Transverse colon (tissue), 4 donors: ENCODE measurements at regions not wholly inside any gene's neighbourhood (a gene's known extent, or its start where the extent isn't known, plus 50 kb on each side); places are given as distances from the start of the nearest gene placed in this dataset.

ENCODE experiments used
- DNase-seq: peaks from one replicate; pipeline ENCODE4 v3.0.0-alpha.2; 2019
- H3K27ac ChIP-seq, 4 donors: fragments of 200-600 bp; sonication (generic); 2 replicates each; pipeline ENCODE4 v1.5.1; 2016 to 2018; ENCODE audit warnings: inconsistent platforms in 4 of 4
- H3K27me3 ChIP-seq: fragments of 200-600 bp; sonication (generic); 2 replicates; pipeline ENCODE4 v1.5.1; 2017; ENCODE audit warnings: inconsistent platforms
- H3K36me3 ChIP-seq, 4 donors: fragments of 200-600 bp; sonication (generic); 2 replicates each; pipeline ENCODE4 v1.5.1; 2017 to 2019; ENCODE audit warnings: inconsistent platforms in 4 of 4
- H3K4me1 ChIP-seq, 4 donors: fragments of 200-600 bp; sonication (generic); 2 replicates each; pipeline ENCODE4 v1.5.1; 2017 to 2020; ENCODE audit warnings: inconsistent platforms in 4 of 4
- H3K4me3 ChIP-seq, 4 donors: fragments of 200-600 bp; sonication (generic); 1 replicate in 1 of 4; 2 replicates in 3 of 4; pipeline versions ENCODE4 v1.5.1 to v1.6.1; 2017 to 2019; ENCODE audit warnings: inconsistent platforms in 4 of 4
- H3K9me3 ChIP-seq, 2 donors: fragments of 200-600 bp; sonication (generic); 2 replicates each; pipeline ENCODE4 v1.5.1; 2017 to 2019; ENCODE audit warnings: inconsistent platforms in 2 of 2
- CTCF ChIP-seq, 5 experiments: fragments of 200-600 bp in 3 of 5; fragments of 450-650 bp in 2 of 5; sonication (generic) in 3 of 5; IDR thresholded peaks; 1 replicate in 2 of 5; 2 replicates in 3 of 5; pipeline ENCODE4 v1.5.1; 2016 to 2017; ENCODE audit warnings: antibody characterized with exemption in 5 of 5, inconsistent platforms in 3 of 5, mild to moderate bottlenecking in 2 of 5, moderate library complexity in 1 of 5
- EP300 ChIP-seq: sonication (generic); formaldehyde crosslinking; IDR thresholded peaks from one replicate; pipeline ENCODE4 v1.6.1; 2017; ENCODE audit warnings: antibody characterized with exemption, low read depth
- POLR2A ChIP-seq: fragments of 450-650 bp; IDR thresholded peaks from one replicate; pipeline ENCODE4 v1.6.1; 2016; ENCODE audit warnings: antibody characterized with exemption, mild to moderate bottlenecking, moderate library complexity
- POLR2AphosphoS5 ChIP-seq, 3 donors: sonication (generic); formaldehyde crosslinking; IDR thresholded peaks; one replicate each; pipeline ENCODE4 v1.6.1; 2016; ENCODE audit warnings: antibody characterized with exemption in 3 of 3
- WGBS, 2 donors: methylation state at CpG; one replicate each; pipeline ENCODE4 v1.1.5; 2018; ENCODE audit warnings: low coverage in 1 of 2; 5-methylcytosine and 5-hydroxymethylcytosine counted together
- in situ Hi-C, 4 donors: fragments of 200-750 bp; cut with MboI; loops; one replicate each; pipeline versions ENCODE4 v1.15.0 to v1.15.1; 2017; ENCODE audit warnings: low sequenced_read_pairs in 3 of 4, low pct_ligation_motif_present in 1 of 4, low pct_unique_long_range_greater_than_20kb in 1 of 4
- intact Hi-C: fragments of 100-400 bp; cut with DNase I; formaldehyde crosslinking; loops from one replicate; pipeline ENCODE4 v1.15.1; 2023; ENCODE audit warnings: low total_unique reads

- Histone ChIP-seq H3K27me3 (no peaks in the 10 kb centered on the region), H3K9me3 (no peaks in the 10 kb centered on the region), H3K4me1 (peaks cover 0 to 12% (median 0%) of the 10 kb centered on the region in 4 donors), H3K36me3 (no peaks in the 10 kb centered on the region), H3K4me3 (no peak overlapping the region), H3K27ac (no peak overlapping the region)
- TF ChIP-seq CTCF (IDR thresholded peaks at IDR 0.05) (no peak), EP300 (no peak), POLR2A (no peak), POLR2AphosphoS5 (IDR thresholded peaks at IDR 0.05) (no peak)
- 77 to 82% methylated on average over 9 to 12 of the region's 12 CpGs for WGBS, 2 donors
- intact Hi-C loops, result loop anchor here (5.0 kb wide), 1 partner anchor 854 kb away; no protein-coding TSS in a partner anchor
- in situ Hi-C loops, result no loop called here
- DNase-seq, result no peak
Measured at GRCh38 chr4:7128644-7129043, 60.8 kb upstream of the GRPEL1 start.

GRCh38 chr4:7128234-7128633, 60.4 kb upstream of the GRPEL1 start:
- peaks cover 0 to 12% (median 0%) of the 10 kb centered on the region in 4 donors for H3K4me1 ChIP-seq
- H3K36me3 ChIP-seq, result no peaks in the 10 kb centered on the region
- in situ Hi-C loops (no loop called here), intact Hi-C loops (loop anchor here (5.0 kb wide), 1 partner anchor 854 kb away; no protein-coding TSS in a partner anchor)
- no peak for TF ChIP-seq POLR2A
- H3K4me3 ChIP-seq, result no peak overlapping the region
- no peak overlapping the region for H3K27ac ChIP-seq
- no peaks in the 10 kb centered on the region for H3K9me3 ChIP-seq
- no peaks in the 10 kb centered on the region for H3K27me3 ChIP-seq
- DNase-seq, result no peak
- 69% methylated on average over 8 of the region's 8 CpGs; no CpG with 5 or more reads in 1 of the 2 donors for WGBS, 2 donors

GRCh38 chr4:7127576-7127975, 59.7 kb upstream of the GRPEL1 start:
- no peaks in the 10 kb centered on the region for H3K9me3 ChIP-seq
- peaks cover 0 to 12% (median 0%) of the 10 kb centered on the region in 4 donors for H3K4me1 ChIP-seq
- WGBS, 2 donors, result 85 to 89% methylated on average over 3 to 18 of the region's 18 CpGs
- no peak overlapping the region for H3K27ac ChIP-seq
- DNase-seq, result no peak
- intact Hi-C loops (loop anchor here (5.0 kb wide), 1 partner anchor 855 kb away; no protein-coding TSS in a partner anchor), in situ Hi-C loops (no loop called here)
- H3K4me3 ChIP-seq, result no peak overlapping the region
- TF ChIP-seq POLR2A (no peak), EP300 (no peak), CTCF (IDR thresholded peaks at IDR 0.05) (no peak), POLR2AphosphoS5 (IDR thresholded peaks at IDR 0.05) (no peak)
- H3K27me3 ChIP-seq, result no peaks in the 10 kb centered on the region
- H3K36me3 ChIP-seq, result no peaks in the 10 kb centered on the region

- no peak overlapping the region for H3K4me3 ChIP-seq
- TF ChIP-seq POLR2AphosphoS5 (IDR thresholded peaks at IDR 0.05) (no peak), POLR2A (no peak), CTCF (IDR thresholded peaks at IDR 0.05) (no peak), EP300 (no peak)
- H3K9me3 ChIP-seq, result no peaks in the 10 kb centered on the region
- in situ Hi-C loops (no loop called here), intact Hi-C loops (loop anchor here (5.0 kb wide), 1 partner anchor 855 kb away; no protein-coding TSS in a partner anchor)
- H3K36me3 ChIP-seq, result no peaks in the 10 kb centered on the region
- no peak for DNase-seq
- no peaks in the 10 kb centered on the region for H3K27me3 ChIP-seq
- peaks cover 0 to 12% (median 0%) of the 10 kb centered on the region in 4 donors for H3K4me1 ChIP-seq
- WGBS, 2 donors, result 73% methylated on average over 8 of the region's 8 CpGs; no CpG with 5 or more reads in 1 of the 2 donors
- H3K27ac ChIP-seq, result no peak overlapping the region
Measured at GRCh38 chr4:7126981-7127380, 59.1 kb upstream of the GRPEL1 start.
